ENCODE measurements at regions not wholly inside any gene's neighbourhood (a gene's known extent, or its start where the extent isn't known, plus 50 kb on each side); places are given as distances from the start of the nearest gene placed in this dataset.
"Not testable (repeated sequence)": the region's sequence is repeated elsewhere in the genome, so short reads cannot be mapped to it uniquely, and the experiment has no call there.

DNA sequence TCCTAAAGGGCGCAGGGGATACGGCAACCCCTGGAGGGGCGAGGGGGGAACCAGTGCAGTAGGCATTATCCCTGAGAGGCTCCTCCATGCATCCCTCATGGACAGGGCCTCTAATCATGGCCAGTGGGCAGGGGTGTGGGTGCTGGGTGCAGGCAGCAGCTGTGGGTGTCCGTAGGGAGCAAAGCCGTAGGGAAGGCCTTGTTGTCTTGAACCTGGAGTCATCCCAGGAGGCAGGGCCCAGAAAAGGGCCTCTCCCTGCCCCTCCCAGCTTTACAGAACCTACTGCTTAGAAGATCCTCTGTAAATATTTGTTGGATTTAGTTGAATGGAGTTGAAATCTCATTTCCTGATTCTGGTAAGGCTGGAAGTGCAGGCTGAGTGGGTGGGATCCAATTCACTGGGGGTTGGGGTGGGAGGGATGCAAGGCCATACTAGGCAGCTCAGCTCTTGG lies 207.0 kb upstream of the HAAO start:
- no peak overlapping the region for H3K4me3 ChIP-seq (ENCODE audit: low read depth, low read length)
- TF ChIP-seq, protein P1, sequence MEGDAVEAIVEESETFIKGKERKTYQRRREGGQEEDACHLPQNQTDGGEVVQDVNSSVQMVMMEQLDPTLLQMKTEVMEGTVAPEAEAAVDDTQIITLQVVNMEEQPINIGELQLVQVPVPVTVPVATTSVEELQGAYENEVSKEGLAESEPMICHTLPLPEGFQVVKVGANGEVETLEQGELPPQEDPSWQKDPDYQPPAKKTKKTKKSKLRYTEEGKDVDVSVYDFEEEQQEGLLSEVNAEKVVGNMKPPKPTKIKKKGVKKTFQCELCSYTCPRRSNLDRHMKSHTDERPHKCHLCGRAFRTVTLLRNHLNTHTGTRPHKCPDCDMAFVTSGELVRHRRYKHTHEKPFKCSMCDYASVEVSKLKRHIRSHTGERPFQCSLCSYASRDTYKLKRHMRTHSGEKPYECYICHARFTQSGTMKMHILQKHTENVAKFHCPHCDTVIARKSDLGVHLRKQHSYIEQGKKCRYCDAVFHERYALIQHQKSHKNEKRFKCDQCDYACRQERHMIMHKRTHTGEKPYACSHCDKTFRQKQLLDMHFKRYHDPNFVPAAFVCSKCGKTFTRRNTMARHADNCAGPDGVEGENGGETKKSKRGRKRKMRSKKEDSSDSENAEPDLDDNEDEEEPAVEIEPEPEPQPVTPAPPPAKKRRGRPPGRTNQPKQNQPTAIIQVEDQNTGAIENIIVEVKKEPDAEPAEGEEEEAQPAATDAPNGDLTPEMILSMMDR (conservative IDR thresholded peaks at IDR 0.05; ENCODE audit: low read depth, low read length), result no peak

DNA sequence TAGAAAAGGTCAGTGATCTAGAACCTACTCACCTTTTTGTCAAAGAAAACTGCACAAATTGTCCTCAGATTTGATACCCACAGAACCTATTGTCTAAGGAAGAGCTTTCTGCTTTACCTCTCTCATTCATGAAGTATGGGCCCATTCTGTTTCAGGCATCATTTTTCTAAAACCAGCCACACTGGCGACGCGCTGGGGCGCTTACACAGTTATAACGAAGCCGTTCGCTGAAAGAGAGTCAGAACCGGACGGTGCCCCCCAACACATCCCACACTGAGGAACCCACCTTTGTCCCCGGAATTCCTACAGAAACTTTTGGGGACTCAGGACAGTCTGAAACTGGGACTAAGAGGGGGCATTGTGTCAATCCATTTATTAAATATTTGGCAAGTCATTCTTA lies 206.3 kb upstream of the HAAO start:
- no peak overlapping the region for H3K4me3 ChIP-seq (ENCODE audit: low read depth, low read length)
- TF ChIP-seq, protein P1 (conservative IDR thresholded peaks at IDR 0.05; ENCODE audit: low read depth, low read length), result no peak
- no peak for DNase-seq (ENCODE audit: low read depth)

More for the DNA sequence above, 207.0 kb upstream of the HAAO start:
- DNase-seq (ENCODE audit: low read depth), result no peak

DNA sequence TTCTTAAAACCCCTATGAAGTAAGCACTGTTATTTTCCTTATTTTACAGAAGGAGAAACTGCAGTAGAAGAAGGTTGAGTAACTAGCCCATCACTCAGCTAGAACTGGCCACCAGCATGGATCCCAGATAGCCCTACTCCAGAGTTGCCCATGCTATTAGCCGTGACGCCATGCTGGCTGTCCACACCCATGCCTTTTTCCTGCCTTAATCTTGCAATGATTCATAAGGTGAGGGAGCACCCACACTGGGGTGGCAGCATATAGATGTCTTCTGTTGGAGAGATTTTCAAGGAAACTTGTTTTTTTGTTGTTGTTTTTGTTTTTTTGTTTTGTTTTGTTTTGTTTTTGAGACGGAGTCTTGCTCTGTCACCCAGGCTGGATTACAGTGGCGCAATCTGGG lies 204.1 kb upstream of the HAAO start:
- no peak for DNase-seq (ENCODE audit: low read depth)
- TF ChIP-seq, protein P1 (conservative IDR thresholded peaks at IDR 0.05; ENCODE audit: low read depth, low read length), result no peak
- no peak overlapping the region for H3K4me3 ChIP-seq (ENCODE audit: low read depth, low read length)

DNA sequence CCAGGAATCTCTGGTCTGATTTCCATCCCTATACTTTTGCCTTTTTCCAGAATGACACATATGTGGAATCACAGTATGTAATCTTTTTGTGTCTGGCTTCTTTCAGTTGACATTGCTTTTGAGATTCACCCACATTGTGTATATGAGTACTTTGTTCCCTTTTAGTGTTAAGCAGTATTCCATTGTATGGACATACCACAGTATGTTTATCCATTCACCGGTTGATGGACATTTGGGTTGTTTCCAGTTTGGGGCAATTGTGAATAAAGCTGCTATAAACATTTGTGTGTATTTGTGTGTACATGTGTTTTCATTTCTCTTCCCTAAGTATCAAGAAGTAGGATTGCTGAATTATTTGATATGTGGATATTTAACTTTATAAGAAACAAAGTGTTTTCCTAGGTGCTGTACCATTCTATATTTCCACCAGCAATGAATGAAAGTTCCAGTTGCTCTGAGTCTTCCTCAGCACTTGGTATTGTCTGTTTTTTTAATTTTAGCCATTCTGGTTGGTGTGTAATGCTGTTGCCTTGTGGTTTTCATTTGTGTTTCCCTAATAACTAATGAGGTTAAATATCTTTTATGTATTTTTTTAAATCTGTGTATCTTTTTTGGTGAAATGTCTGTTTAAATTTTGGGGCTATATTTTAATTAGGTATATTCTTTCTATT lies 203.5 kb upstream of the HAAO start:
- TF ChIP-seq, protein P1 (conservative IDR thresholded peaks at IDR 0.05; ENCODE audit: low read depth, low read length), result no peak
- H3K4me3 ChIP-seq (ENCODE audit: low read depth, low read length), result no peak overlapping the region
- DNase-seq (ENCODE audit: low read depth), result no peak

DNA sequence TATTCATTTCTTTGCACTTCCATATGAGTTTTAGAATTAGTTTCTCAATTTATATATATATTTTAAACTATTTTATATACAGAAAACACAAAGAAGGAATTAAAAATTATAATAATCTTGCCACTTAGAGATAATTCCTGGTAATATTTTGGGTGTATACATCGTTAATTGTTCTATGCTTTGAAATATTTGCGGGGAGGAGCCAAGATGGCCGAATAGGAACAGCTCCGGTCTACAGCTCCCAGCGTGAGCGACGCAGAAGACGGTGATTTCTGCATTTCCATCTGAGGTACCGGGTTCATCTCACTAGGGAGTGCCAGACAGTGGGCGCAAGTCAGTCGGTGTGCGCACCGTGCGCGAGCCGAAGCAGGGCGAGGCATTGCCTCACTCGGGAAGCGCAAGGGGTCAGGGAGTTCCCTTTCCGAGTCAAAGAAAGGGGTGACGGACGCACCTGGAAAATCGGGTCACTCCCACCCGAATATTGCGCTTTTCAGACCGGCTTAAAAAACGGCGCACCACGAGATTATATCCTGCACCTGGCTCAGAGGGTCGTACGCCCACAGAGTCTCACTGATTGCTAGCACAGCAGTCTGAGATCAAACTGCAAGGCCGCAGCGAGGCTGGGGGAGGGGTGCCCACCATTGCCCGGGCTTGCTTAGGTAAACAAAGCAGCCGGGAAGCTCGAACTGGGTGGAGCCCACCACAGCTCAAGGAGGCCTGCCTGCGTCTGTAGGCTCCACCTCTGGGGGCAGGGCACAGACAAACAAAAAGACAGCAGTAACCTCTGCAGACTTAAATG lies 197.1 kb upstream of the HAAO start:
- not testable (repeated sequence) for H3K4me3 ChIP-seq (ENCODE audit: low read depth, low read length); DNase-seq (ENCODE audit: low read depth)

DNA sequence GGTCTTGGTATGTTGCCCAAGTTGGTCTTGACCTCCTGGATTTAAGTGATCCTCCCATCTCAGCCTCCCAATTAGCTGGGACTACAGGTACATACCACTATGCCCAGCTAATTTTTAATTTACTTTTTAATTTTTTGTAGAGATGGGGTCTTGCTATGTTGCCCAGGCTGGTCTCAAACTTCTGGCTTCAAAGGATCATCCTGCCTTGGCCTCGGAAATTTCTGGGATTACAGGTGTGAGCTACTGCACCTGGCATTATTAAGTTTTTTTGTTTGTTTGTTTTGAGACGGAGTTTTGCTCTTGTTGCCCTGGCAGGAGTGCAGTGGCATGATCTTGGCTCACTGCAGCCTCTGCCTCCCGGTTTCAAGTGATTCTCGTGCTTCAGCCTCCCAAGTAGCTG lies 195.7 kb upstream of the HAAO start:
- H3K4me3 ChIP-seq (ENCODE audit: low read depth, low read length); DNase-seq (ENCODE audit: low read depth): not testable (repeated sequence)

DNA sequence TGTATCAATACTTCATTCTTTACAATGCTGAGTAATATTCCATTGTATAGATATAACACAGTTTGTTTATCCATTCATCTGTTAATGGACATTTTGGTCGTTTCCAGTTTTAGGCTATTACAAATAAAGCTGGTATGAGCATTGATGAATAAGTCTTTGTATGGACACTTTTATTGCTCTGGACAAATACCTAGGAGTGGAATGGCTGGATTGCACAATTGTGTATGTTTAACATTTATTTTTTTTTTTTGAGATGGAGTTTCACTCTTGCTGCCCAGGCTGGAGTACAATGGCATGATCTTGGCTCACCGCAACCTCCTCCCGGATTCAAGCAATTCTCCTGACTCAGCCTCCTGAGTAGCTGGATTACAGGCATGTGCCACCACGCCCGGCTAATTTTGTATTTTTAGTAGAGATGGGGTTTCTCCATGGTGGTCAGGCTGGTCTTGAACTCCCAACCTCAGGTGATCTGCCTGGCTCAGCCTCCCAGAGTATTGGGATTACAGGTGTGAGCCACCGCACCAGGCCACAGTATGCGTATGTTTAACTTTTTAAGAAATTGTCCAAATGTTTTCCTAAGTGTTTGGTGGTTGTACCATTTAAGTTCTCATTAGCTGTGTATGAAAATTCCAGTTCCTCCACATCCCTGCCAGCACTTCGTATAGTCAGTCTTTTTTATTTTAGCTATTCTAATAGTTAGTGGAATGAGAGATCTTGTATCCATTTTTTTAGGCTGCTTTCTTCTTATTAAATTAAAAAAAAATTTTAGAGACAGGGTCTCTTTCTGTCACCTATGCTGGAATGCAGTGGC lies 194.9 kb upstream of the HAAO start:
- TF ChIP-seq, protein P1 (conservative IDR thresholded peaks at IDR 0.05; ENCODE audit: low read depth, low read length), result no peak
- no peak overlapping the region for H3K4me3 ChIP-seq (ENCODE audit: low read depth, low read length)
- DNase-seq (ENCODE audit: low read depth), result peak; percentile 38

Measured in choroid plexus epithelial cell (primary cell).